ENCODE measurements at regions not wholly inside any gene's neighbourhood (a gene's known extent, or its start where the extent isn't known, plus 50 kb on each side); places are given as distances from the start of the nearest gene placed in this dataset.

- no peak for TF ChIP-seq CTCF (IDR thresholded peaks at IDR 0.05 in 2 of 3, conservative IDR thresholded peaks at IDR 0.05 in 1 of 3; ENCODE audit: borderline replicate concordance in 1 of 3, insufficient read depth in 1 of 3, low read depth in 2 of 3, low read length in 2 of 3)
- no peak for TF ChIP-seq EZH2 (IDR thresholded peaks at IDR 0.05)
- TF ChIP-seq YY1 (IDR thresholded peaks at IDR 0.05; ENCODE audit: extremely low read depth, insufficient replicate concordance, low read depth, low read length), result no peak
- no peak for TF ChIP-seq POLR2AphosphoS5 (IDR thresholded peaks at IDR 0.05; ENCODE audit: low read depth, low read length)
- no peak for TF ChIP-seq REST (IDR thresholded peaks at IDR 0.05; ENCODE audit: low read depth)
- no peak for TF ChIP-seq EZH2phosphoT487 (IDR thresholded peaks at IDR 0.05; ENCODE audit: borderline replicate concordance)
- no peak for TF ChIP-seq RAD21 (IDR thresholded peaks at IDR 0.05; ENCODE audit: low read depth)
- TF ChIP-seq POLR2A (IDR thresholded peaks at IDR 0.05; ENCODE audit: borderline replicate concordance, extremely low read depth, insufficient read depth, insufficient read length), result no peak
- TF ChIP-seq CBX3 (IDR thresholded peaks at IDR 0.05; ENCODE audit: low read depth), result no peak
- TF ChIP-seq ZBTB33 (IDR thresholded peaks at IDR 0.05; ENCODE audit: extremely low read depth, insufficient replicate concordance, low read length), result no peak
- TF ChIP-seq ZNF274 (IDR thresholded peaks at IDR 0.05; ENCODE audit: low read depth, low read length), result no peak
- no peak for TF ChIP-seq MAX (IDR thresholded peaks at IDR 0.05)
Measured at GRCh38 chr2:121003391-121003790, 267.7 kb downstream of the GLI2 start.
